ENCODE measurements at regions not wholly inside any gene's neighbourhood (a gene's known extent, or its start where the extent isn't known, plus 50 kb on each side); places are given as distances from the start of the nearest gene placed in this dataset.
"Not testable (repeated sequence)": the region's sequence is repeated elsewhere in the genome, so short reads cannot be mapped to it uniquely, and the experiment has no call there.

DNA sequence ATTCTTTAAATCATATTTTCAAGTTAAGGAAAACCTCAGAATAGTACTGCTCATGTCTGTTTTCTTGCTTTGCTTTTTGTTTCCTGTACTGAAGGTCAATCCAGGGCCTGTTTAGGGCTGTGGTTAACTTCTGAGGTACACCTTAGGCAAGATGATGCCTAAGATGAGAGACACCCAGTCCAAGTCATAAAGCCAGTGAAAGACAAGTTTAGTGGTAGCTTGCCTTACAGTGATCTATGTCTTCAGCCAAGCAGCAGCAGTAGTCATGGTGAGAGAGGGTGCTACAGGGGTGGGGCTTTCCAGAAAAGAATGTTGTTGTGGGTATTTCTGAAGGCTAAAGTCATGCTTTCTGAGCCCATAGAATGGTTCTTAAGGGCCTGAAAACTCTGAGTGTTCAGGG, 173.7 kb downstream of the VSIG4 start:
- intact Hi-C loops (cut with micrococcal nuclease; ENCODE audit: unreplicated experiment): no loop called here
- no peak overlapping the region for H2AFZ ChIP-seq
- no peaks in the 10 kb centered on the region for H3K4me1 ChIP-seq (replicated peaks; ENCODE audit: insufficient read depth)
- CTCF ChIA-PET: no interaction called here
- H3K27ac ChIP-seq: no peak overlapping the region
- DNase-seq: no peak
- H3K36me3 ChIP-seq (ENCODE audit: low read depth): no peaks in the 10 kb centered on the region
- no peaks in the 10 kb centered on the region for H4K20me1 ChIP-seq (ENCODE audit: insufficient read depth)
- H3F3A ChIP-seq (ENCODE audit: insufficient read depth, low read depth): no peaks in the 10 kb centered on the region
- no peaks in the 10 kb centered on the region for H3K79me2 ChIP-seq (ENCODE audit: low read depth)
- H3K9me2 ChIP-seq (ENCODE audit: insufficient read depth): no peaks in the 10 kb centered on the region
- BruUV-seq (replicated peaks): no TSS peak
- no peaks in the 10 kb centered on the region for H3K27me3 ChIP-seq (ENCODE audit: insufficient read depth, low read depth)
- POLR2A ChIA-PET (ENCODE audit: unreplicated experiment): no interaction called here
- H3K9me3 ChIP-seq (ENCODE audit: insufficient read depth, low read depth): no peaks in the 10 kb centered on the region
- no peak for TF ChIP-seq EZH2 (IDR thresholded peaks at IDR 0.05; ENCODE audit: low read depth)
- TF ChIP-seq, protein P1, sequence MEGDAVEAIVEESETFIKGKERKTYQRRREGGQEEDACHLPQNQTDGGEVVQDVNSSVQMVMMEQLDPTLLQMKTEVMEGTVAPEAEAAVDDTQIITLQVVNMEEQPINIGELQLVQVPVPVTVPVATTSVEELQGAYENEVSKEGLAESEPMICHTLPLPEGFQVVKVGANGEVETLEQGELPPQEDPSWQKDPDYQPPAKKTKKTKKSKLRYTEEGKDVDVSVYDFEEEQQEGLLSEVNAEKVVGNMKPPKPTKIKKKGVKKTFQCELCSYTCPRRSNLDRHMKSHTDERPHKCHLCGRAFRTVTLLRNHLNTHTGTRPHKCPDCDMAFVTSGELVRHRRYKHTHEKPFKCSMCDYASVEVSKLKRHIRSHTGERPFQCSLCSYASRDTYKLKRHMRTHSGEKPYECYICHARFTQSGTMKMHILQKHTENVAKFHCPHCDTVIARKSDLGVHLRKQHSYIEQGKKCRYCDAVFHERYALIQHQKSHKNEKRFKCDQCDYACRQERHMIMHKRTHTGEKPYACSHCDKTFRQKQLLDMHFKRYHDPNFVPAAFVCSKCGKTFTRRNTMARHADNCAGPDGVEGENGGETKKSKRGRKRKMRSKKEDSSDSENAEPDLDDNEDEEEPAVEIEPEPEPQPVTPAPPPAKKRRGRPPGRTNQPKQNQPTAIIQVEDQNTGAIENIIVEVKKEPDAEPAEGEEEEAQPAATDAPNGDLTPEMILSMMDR (conservative IDR thresholded peaks at IDR 0.05): no peak
- H3K4me3 ChIP-seq: no peak overlapping the region
- H3K4me2 ChIP-seq: no peak overlapping the region

DNA sequence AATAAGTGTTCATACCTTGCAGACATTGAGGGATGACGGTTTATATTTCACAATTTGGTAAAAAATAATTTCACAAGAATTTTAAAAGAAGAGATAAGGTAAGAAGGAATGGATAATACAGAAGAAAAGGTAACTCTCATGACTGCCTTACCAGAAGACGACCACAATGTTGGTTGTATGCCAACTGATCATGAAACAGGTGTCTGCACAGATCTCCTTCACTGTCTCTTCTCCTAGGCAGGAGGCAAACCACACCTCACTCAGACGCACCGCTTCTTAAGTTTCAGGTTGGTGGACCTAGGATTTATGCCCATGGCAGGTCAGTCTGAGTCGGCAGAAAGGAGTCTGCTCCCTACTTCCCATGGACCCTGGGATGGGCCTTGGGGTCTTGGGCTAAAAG, 177.2 kb downstream of the VSIG4 start:
- CTCF ChIA-PET: no interaction called here
- H2AFZ ChIP-seq: no peak overlapping the region
- intact Hi-C loops (cut with micrococcal nuclease; ENCODE audit: unreplicated experiment): no loop called here
- no peaks in the 10 kb centered on the region for H3K27me3 ChIP-seq (ENCODE audit: insufficient read depth, low read depth)
- H3K36me3 ChIP-seq (ENCODE audit: low read depth): no peaks in the 10 kb centered on the region
- BruUV-seq (replicated peaks): no TSS peak
- H3F3A ChIP-seq (ENCODE audit: insufficient read depth, low read depth): no peaks in the 10 kb centered on the region
- no peaks in the 10 kb centered on the region for H3K4me1 ChIP-seq (replicated peaks; ENCODE audit: insufficient read depth)
- no peaks in the 10 kb centered on the region for H4K20me1 ChIP-seq (ENCODE audit: insufficient read depth)
- no peak overlapping the region for H3K4me3 ChIP-seq
- no peaks in the 10 kb centered on the region for H3K9me3 ChIP-seq (ENCODE audit: insufficient read depth, low read depth)
- no peak overlapping the region for H3K4me2 ChIP-seq
- H3K9me2 ChIP-seq (ENCODE audit: insufficient read depth): no peaks in the 10 kb centered on the region
- no peak for TF ChIP-seq EZH2 (IDR thresholded peaks at IDR 0.05; ENCODE audit: low read depth)
- TF ChIP-seq, protein P1 (conservative IDR thresholded peaks at IDR 0.05): no peak
- H3K79me2 ChIP-seq (ENCODE audit: low read depth): no peaks in the 10 kb centered on the region
- POLR2A ChIA-PET (ENCODE audit: unreplicated experiment): no interaction called here
- no peak for DNase-seq
- no peak overlapping the region for H3K27ac ChIP-seq

DNA sequence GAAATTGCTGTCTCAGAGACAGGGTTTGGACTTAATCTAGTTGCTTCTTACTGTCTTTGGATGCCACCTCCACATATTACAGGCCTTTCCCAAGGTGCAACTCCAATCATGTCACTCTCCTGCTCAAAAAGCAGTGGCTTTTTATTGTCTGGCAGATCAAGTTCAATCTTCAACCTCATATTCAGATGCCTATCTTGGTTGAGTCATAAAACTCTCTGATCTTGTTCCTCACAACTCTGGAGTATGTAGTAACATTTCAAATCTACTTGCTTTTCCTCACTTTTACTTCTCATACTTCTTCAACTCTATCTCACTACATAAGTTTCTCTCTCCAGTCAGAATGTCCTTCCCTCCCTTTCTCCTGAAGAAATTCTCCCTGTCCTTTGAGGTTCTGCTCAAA, 180.6 kb downstream of the VSIG4 start:
- POLR2A ChIA-PET (ENCODE audit: unreplicated experiment): no interaction called here
- Histone ChIP-seq H2AFZ (no peak overlapping the region), H3K4me2 (no peak overlapping the region), H3K4me1 (replicated peaks; ENCODE audit: insufficient read depth) (no peaks in the 10 kb centered on the region), H3K27ac (no peak overlapping the region), H3K27me3 (ENCODE audit: insufficient read depth, low read depth) (no peaks in the 10 kb centered on the region), H4K20me1 (ENCODE audit: insufficient read depth) (no peaks in the 10 kb centered on the region), H3K9me2 (ENCODE audit: insufficient read depth) (no peaks in the 10 kb centered on the region), H3K4me3 (no peak overlapping the region), H3F3A (ENCODE audit: insufficient read depth, low read depth) (no peaks in the 10 kb centered on the region), H3K36me3 (ENCODE audit: low read depth) (no peaks in the 10 kb centered on the region), H3K79me2 (ENCODE audit: low read depth) (no peaks in the 10 kb centered on the region), H3K9me3 (ENCODE audit: insufficient read depth, low read depth) (no peaks in the 10 kb centered on the region)
- CTCF ChIA-PET: no interaction called here
- DNase-seq: no peak
- intact Hi-C loops (cut with micrococcal nuclease; ENCODE audit: unreplicated experiment): no loop called here
- TF ChIP-seq, protein P1 (conservative IDR thresholded peaks at IDR 0.05): no peak
- no peak for TF ChIP-seq EZH2 (IDR thresholded peaks at IDR 0.05; ENCODE audit: low read depth)
- BruUV-seq (replicated peaks): no TSS peak

DNA sequence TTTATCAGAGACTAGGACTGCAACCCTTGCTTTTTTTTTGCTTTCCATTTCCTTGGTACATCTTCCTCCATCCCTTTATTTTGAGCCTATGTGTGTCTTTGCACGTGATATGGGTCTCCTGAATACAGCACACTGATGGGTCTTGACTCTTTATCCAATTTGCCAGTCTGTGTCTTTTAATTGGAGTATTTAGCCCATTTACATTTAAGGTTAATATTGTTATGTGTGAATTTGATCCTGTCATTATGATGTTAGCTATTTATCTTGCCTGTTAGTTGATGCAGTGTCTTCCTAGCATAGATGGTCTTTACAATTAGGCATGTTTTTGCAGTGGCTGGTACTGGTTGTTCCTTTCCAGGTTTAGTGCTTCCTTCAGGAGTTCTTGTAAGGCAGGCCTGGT, 185.4 kb downstream of the VSIG4 start:
- H2AFZ ChIP-seq; DNase-seq; H3K4me3 ChIP-seq; H3K36me3 ChIP-seq (ENCODE audit: low read depth); H3K79me2 ChIP-seq (ENCODE audit: low read depth); H3K9me3 ChIP-seq (ENCODE audit: insufficient read depth, low read depth); POLR2A ChIA-PET (ENCODE audit: unreplicated experiment); intact Hi-C loops (cut with micrococcal nuclease; ENCODE audit: unreplicated experiment); BruUV-seq (replicated peaks); CTCF ChIA-PET; H4K20me1 ChIP-seq (ENCODE audit: insufficient read depth); H3K4me2 ChIP-seq; H3K27ac ChIP-seq; H3K9me2 ChIP-seq (ENCODE audit: insufficient read depth); H3F3A ChIP-seq (ENCODE audit: insufficient read depth, low read depth); H3K4me1 ChIP-seq (replicated peaks; ENCODE audit: insufficient read depth); H3K27me3 ChIP-seq (ENCODE audit: insufficient read depth, low read depth): not testable (repeated sequence)

DNA sequence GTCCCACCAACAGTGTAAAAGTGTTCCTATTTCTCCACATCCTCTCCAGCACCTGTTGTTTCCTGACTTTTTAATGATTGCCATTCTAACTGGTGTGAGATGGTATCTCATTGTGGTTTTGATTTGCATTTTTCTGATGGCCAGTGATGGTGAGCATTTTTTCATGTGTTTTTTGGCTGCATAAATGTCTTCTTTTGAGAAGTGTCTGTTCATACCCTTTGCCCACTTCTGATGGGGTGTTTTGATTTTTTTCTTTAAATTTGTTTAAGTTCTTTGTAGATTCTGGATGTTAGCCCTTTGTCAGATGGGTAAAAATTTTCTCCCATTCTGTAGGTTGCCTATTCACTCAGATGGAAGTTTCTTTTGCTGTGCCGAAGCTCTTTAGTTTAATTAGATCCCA, 183.9 kb downstream of the MSN start:
- H3F3A ChIP-seq (ENCODE audit: insufficient read depth, low read depth); intact Hi-C loops (cut with micrococcal nuclease; ENCODE audit: unreplicated experiment); H3K4me1 ChIP-seq (replicated peaks; ENCODE audit: insufficient read depth); H3K27ac ChIP-seq; H3K4me2 ChIP-seq; H3K79me2 ChIP-seq (ENCODE audit: low read depth); H3K9me2 ChIP-seq (ENCODE audit: insufficient read depth); CTCF ChIA-PET; H3K4me3 ChIP-seq; H4K20me1 ChIP-seq (ENCODE audit: insufficient read depth); DNase-seq; H2AFZ ChIP-seq; POLR2A ChIA-PET (ENCODE audit: unreplicated experiment); H3K36me3 ChIP-seq (ENCODE audit: low read depth); H3K27me3 ChIP-seq (ENCODE audit: insufficient read depth, low read depth); BruUV-seq (replicated peaks); H3K9me3 ChIP-seq (ENCODE audit: insufficient read depth, low read depth): not testable (repeated sequence)

DNA sequence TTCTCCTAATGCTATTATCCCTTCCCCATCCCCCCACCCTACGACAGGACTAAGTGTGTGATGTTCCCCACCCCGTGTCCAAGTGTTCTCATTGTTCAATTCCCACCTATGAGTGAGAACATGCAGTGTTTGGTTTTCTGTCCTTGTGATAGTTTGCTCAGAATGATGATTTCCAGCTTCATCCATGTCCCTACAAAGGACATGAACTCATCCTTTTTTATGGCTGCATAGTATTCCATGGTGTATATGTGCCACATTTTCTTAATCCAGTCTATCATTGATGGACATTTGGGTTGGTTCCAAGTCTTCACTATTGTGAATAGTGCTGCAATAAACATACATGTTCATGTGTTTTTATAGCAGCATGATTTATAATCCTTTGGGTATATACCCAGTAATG, 183.4 kb downstream of the MSN start:
- H3K27ac ChIP-seq: not testable (repeated sequence)

More for the DNA sequence above, 183.4 kb downstream of the MSN start:
- H3F3A ChIP-seq (ENCODE audit: insufficient read depth, low read depth); intact Hi-C loops (cut with micrococcal nuclease; ENCODE audit: unreplicated experiment); H3K4me3 ChIP-seq; H2AFZ ChIP-seq; BruUV-seq (replicated peaks); DNase-seq; CTCF ChIA-PET; H3K9me3 ChIP-seq (ENCODE audit: insufficient read depth, low read depth); H4K20me1 ChIP-seq (ENCODE audit: insufficient read depth); H3K79me2 ChIP-seq (ENCODE audit: low read depth); H3K36me3 ChIP-seq (ENCODE audit: low read depth); H3K27me3 ChIP-seq (ENCODE audit: insufficient read depth, low read depth); POLR2A ChIA-PET (ENCODE audit: unreplicated experiment); H3K9me2 ChIP-seq (ENCODE audit: insufficient read depth); H3K4me2 ChIP-seq; H3K4me1 ChIP-seq (replicated peaks; ENCODE audit: insufficient read depth): not testable (repeated sequence)

All from PC-9 (cell line).